ENCODE measurements at regions not wholly inside any gene's neighbourhood (a gene's known extent, or its start where the extent isn't known, plus 50 kb on each side); places are given as distances from the start of the nearest gene placed in this dataset.
"Not testable (repeated sequence)": the region's sequence is repeated elsewhere in the genome, so short reads cannot be mapped to it uniquely, and the experiment has no call there.

DNA sequence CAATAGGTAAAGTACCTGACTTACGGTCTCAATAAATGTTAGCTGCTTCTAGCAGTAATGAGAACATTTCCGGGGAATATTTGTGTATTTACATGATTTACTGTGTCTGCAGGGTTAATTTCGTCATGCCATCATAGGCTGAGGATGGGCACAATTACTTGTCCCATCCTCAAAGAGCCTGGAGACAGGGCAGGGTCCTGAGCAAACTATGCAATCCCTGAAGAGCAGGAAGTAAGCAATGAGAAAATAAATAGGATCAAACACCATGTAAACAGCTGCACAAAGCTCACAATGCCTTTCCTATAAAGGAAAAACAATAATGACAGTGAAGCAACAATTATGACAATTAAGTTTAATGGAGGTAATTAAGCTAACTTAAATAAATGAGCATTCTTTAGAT is 114.6 kb upstream of the FOXQ1 start:
- DNase-seq, result no peak

- DNase-seq, result no peak
Measured at GRCh38 chr6:1191141-1191630, 120.7 kb upstream of the FOXQ1 start.

GRCh38 chr6:1190366-1190765 is 121.5 kb upstream of the FOXQ1 start:
- DNase-seq, result peak; percentile 28

DNA sequence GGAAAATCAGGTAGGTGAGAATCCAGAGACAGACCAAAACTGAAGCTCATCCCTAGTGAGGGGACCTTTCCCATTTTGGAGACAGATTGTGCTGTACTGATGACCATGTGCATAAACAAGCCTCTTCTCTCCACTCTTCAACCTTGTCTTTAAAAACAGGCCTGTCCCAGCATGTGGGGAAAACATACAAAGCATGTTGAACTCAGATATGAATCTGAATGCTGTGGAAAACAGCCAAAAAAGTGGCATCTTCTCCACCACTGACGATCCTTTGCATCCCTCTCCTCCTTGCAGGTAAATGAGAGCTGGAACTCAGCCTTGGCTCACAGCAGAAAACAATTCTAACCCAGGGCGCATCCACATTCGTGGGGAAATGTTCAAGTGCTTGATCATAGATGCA is 123.7 kb upstream of the FOXQ1 start:
- no peak for DNase-seq

DNA sequence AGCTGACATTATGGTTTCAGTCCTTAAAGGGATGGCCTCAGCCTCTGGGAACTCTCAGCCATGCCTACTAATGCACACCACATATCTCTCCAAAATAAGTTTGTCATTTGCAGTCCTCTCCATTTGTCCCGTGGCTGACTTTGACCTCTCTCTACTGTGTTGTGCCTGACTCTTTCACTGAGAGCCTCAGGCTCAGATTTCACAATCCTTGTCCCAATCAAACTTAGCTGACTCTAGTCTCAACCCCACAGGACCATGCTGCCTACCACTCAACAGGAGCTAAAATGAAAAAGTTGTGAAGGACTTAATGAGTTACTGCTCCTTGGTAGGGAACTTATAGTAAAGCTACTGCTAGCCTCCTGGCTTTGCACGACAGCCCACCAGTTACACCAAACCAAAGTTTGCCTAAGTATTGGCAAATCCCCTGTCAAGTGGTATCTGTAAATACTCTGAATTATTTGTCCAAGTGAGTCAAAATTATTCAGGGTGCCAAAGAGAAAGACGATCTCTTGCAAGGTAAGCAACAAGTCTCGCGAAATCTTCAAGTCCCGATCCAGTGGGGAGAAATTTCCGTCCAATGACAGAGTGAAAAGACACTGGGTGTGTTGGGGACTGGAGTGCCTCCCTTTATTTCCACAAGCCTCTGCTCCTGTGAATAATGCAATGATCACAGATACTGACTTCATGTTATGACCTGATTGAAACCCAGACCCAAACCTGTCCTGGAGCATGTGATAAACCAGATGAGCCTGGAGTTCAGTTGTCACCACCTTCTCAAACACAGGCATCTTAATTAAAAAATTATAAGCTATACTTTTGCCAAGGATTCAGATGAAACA is 124.4 kb upstream of the FOXQ1 start:
- no peak for DNase-seq

- no peak for DNase-seq
Measured at GRCh38 chr6:1184318-1184717, 127.6 kb upstream of the FOXQ1 start.

GRCh38 chr6:1182722-1183521 is 129.0 kb upstream of the FOXQ1 start:
- no peak for DNase-seq

- no peak for DNase-seq
Measured at GRCh38 chr6:1181939-1182605, 129.8 kb upstream of the FOXQ1 start.

GRCh38 chr6:1179571-1180459 is 132.1 kb upstream of the FOXQ1 start:
- DNase-seq, result no peak

GRCh38 chr6:1178590-1178989 is 133.3 kb upstream of the FOXQ1 start:
- no peak for DNase-seq

DNA sequence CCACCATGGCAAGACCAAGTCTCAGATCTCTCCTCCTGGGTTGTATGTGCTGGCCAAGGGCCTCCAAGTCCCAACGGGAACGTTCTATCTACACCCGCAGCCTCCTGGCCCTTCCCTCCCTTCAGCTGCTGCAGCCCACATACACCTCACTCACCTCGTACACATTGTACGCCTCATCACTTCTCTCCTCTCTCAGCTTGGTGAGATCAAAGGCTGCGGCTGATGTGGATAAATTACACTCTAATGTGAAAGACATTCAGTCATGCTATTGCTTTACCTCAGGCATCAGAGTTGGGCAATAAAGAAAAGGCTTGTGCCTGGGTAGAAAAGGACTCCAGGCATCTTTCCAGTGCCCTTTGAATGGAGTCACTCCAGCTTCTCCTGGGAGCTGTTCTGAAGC is 135.3 kb upstream of the FOXQ1 start:
- DNase-seq, result no peak

GRCh38 chr6:1175877-1176276 is 136.0 kb upstream of the FOXQ1 start:
- DNase-seq, result no peak

GRCh38 chr6:1170794-1171193 is 141.1 kb upstream of the FOXQ1 start:
- no peak for DNase-seq

- DNase-seq, result no peak
Measured at GRCh38 chr6:1164600-1164999, 147.3 kb upstream of the FOXQ1 start.

DNA sequence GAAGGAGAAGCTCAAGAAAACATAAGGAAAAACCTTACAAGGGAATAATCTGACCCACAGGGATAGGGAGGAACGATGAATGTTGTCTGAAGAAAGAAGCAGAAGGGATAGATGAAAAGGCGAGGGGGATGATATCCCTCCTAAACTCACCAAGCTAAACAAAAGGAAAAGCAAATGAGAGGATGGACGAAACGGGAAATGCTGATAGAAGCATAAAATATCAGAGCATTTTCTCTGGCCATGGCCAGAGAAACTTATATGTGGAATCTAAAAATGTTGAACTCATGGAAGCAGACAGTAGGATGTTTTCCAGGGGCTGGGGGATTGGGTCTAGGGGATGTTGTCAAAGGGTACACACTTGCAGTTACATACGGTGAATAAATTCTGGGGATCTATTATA is 148.4 kb upstream of the FOXQ1 start:
- DNase-seq, result no peak

DNA sequence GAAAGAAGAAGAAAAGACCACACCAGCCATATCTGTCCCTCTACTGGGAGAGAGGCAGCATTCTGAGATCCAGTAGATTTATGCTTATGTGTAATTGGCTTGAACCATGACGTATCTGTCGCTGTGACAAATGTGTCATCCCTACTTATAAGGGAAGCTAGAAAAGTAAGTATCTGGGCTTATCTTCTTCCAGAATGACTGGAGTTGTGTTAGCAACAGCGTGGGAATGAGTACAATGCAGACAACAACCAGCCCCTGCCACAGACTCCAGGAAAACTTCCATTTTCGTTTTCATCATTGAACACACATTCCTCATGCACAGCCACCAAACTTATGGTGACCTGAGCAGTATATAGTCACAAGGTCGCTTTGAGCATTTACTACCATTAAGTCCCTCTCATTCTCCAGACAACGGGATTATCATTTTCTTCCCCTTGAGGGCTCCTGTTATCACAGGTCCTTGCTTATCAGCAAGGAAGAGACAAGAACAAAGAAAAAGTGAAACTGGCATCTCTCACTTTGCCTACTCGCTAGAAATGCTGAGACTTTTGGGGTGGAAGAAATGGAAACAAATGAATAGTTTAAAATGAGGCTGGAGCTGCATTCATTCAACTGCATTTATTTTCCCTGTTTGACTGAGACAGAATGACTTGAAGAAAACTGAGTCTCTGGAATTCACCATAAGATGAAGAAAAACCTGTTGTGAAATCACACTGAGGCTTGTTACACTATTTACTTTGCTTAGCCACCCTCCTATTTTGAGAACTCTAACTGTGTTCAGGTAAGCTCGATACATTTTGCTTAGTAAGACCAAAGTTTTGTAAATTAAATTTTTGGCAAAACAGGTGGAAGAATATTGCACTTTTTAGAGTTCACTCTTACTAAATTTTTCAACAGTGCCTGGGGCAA is 149.3 kb upstream of the FOXQ1 start:
- no peak for DNase-seq

DNA sequence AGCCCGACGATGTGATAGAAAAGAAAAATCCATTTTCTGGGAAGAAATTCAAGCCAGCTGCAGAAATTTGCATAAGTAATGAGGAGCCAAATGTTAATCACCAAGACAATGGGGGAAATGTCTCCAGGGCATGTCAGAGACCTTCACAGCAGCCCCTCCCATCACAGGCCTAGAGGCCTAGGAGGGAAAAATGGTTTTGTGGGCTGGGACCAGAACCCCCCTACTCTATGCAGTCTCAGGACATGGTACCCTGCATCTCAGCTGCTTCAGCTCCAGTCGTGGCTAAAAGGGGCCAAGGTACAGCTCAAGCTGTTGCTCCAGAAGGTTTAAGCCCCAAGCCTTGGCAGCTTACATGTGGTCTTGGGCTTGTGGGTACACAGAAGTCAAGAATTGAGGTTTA is 155.5 kb upstream of the FOXQ1 start:
- DNase-seq, result not testable (repeated sequence)

- no peak for DNase-seq
Measured at GRCh38 chr6:1153696-1154245, 158.1 kb upstream of the FOXQ1 start.

GRCh38 chr6:1146500-1146899 is 165.4 kb upstream of the FOXQ1 start:
- DNase-seq, result no peak

DNA sequence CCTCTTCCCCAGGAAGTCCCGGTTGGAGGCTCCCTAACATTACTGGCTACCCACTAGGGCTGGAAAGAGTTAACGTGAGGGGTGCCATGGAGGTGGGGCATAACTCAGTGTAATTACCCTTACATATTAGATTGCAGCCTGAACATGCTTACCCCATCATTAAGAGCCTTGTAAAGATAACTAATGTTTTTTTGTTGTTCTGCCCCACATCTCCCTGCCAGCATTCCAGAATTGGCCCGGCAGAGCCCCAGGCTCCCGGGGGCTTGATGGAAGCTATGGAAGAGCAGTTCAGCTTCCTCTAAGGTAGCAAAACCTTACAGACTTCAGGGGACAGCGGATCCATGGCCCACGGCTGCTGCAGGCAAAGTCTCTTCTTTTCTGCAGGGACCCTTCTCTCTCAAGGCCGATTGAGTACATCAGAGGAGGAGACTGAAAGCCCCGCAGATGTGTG is 166.1 kb upstream of the FOXQ1 start:
- no peak for DNase-seq
